GM13976 (cell line): ENCODE measurements at regions not wholly inside any gene's neighbourhood (a gene's known extent, or its start where the extent isn't known, plus 50 kb on each side); places are given as distances from the start of the nearest gene placed in this dataset.

Experiments
- DNase-seq: peaks from one replicate; pipeline ENCODE4 v3.0.0; 2012; ENCODE audit warnings: low spot score
- in situ Hi-C: fragments of 300-500 bp; cut with MboI; formaldehyde crosslinking; loops from one replicate; pipeline ENCODE4 v1.12.0; 2022; ENCODE audit warnings: low sequenced_read_pairs, mixed read lengths, inconsistent platforms; ENCODE audit not compliant: unreplicated experiment
- TF ChIP-seq, protein P1 (sequence below): IDR thresholded peaks from 2 replicates; pipeline ENCODE4 v1.5.1; 2012; ENCODE audit warnings: borderline replicate concordance, mild to moderate bottlenecking; ENCODE audit not compliant: insufficient read depth; ENCODE audit errors: extremely low read depth, missing control alignments, control extremely low read depth

- no peak for DNase-seq
- in situ Hi-C loops = no loop called here
- TF ChIP-seq, protein P1, sequence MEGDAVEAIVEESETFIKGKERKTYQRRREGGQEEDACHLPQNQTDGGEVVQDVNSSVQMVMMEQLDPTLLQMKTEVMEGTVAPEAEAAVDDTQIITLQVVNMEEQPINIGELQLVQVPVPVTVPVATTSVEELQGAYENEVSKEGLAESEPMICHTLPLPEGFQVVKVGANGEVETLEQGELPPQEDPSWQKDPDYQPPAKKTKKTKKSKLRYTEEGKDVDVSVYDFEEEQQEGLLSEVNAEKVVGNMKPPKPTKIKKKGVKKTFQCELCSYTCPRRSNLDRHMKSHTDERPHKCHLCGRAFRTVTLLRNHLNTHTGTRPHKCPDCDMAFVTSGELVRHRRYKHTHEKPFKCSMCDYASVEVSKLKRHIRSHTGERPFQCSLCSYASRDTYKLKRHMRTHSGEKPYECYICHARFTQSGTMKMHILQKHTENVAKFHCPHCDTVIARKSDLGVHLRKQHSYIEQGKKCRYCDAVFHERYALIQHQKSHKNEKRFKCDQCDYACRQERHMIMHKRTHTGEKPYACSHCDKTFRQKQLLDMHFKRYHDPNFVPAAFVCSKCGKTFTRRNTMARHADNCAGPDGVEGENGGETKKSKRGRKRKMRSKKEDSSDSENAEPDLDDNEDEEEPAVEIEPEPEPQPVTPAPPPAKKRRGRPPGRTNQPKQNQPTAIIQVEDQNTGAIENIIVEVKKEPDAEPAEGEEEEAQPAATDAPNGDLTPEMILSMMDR = no peak
These were observed 173.2 kb downstream of the AREG start for GRCh38 chr4:74618166-74618565.

- in situ Hi-C loops = no loop called here
- TF ChIP-seq, protein P1 = no peak
- DNase-seq = no peak
These were observed 173.7 kb downstream of the AREG start for GRCh38 chr4:74618659-74619058.

- in situ Hi-C loops = no loop called here
- no peak for DNase-seq
- TF ChIP-seq, protein P1 = no peak
These were observed 174.2 kb downstream of the BTC start for GRCh38 chr4:74619931-74620702.

- DNase-seq = no peak
- in situ Hi-C loops = no loop called here
- TF ChIP-seq, protein P1 = no peak
These were observed 172.7 kb downstream of the BTC start for GRCh38 chr4:74621616-74622015.

DNA sequence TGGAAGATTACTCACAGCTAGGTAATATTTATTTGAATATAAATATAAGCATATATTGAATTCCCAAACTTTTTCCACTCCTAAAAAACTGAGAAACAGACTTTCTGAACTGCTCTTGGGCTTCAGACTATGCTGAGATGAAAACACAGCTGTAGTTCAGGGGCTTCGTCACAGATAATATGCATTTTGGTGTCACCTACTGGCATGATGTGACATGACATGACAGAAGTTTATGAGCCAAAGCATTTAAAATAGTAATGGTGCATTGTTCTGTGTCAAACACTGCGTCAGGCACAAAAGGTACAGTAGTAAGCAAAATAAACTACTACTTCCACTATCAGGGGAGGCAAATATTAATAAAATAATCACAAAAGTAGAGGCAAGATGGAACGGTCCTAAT, 171.3 kb downstream of the BTC start:
- DNase-seq = peak; percentile 15
- in situ Hi-C loops = no loop called here
- TF ChIP-seq, protein P1 = no peak

GRCh38 chr4:74624351-74625151, 169.8 kb downstream of the BTC start:
- no peak for DNase-seq
- in situ Hi-C loops = no loop called here
- TF ChIP-seq, protein P1 = no peak
